ENCODE measurements at regions not wholly inside any gene's neighbourhood (a gene's known extent, or its start where the extent isn't known, plus 50 kb on each side); places are given as distances from the start of the nearest gene placed in this dataset.

DNA sequence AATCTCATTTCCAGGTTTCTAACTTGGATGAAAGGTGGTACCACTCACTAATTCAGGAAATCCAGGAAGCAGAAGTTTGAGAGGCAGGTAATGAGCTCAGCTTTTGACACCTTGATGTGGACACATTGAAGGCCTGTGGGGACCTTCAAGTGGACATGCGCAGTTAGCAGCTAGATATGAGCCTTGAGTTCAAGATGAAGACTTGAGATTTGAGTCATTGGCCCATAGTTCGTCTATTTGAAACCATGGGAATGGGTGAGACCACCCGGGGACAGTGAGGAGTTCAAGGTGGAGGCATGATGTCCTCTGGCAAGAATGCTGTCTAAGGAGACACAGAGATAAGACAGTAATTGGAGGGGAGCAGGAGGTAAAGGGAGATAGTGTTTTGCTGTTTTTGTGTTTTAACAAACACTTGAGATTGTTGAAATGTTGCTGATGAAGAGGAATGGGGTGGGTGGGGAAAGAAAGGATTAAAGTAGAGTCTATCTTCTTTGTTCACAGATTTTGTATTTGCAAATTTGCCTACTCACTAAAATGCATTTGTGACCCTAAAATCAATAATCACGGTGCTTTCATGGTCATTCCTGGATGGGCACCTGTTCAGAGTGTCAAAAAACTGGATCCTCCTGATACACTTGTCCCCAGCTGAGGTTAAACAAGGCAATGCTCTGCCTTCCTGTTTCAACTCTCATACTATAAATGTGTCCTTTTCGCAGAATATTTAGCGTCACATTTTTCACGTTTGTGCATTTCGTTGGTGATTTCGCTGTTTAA, 69.5 kb upstream of the PLXNC1 start:
- intact Hi-C loops (cut with DNase I, micrococcal nuclease), result no loop called here
- DNase-seq, result no peak
- no peak for ATAC-seq

DNA sequence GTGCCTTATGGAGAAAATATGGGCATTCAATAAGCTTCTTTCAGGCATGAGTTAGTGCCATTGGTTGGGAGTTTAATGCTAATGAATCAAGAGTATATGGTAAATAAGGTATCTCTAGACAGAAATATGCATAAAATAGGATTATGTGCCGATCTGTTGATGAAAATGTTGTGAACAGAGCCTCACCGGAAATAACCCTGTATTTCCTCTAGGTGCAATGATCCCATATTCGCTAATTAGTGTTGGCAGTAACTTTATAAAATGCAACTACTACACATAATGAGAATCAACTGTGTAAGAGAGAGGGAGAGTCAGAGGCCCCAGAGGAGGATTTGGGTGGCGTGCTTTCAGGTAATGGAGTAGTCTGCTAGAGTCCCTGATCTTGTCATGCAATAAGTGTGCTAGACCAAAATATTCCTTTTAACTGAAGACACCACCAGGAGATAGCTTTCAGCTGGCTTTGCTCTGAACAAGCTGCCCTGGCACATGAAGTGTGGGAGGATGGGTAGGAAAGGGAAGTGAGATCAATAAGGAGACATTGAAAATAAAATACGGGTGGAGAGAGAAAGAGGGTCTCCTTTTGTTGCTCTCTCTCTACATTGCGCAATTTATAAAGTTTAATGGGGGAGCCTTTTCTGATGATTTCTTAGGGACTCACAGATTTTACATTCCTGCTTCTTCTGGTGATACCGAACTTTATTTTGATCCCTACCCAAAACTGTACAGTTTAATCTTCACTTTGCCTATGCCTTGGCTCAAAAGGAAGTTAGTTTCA, 68.6 kb upstream of the PLXNC1 start:
- intact Hi-C loops (cut with DNase I, micrococcal nuclease), result no loop called here
- ATAC-seq (no peak), DNase-seq (no peak)

DNA sequence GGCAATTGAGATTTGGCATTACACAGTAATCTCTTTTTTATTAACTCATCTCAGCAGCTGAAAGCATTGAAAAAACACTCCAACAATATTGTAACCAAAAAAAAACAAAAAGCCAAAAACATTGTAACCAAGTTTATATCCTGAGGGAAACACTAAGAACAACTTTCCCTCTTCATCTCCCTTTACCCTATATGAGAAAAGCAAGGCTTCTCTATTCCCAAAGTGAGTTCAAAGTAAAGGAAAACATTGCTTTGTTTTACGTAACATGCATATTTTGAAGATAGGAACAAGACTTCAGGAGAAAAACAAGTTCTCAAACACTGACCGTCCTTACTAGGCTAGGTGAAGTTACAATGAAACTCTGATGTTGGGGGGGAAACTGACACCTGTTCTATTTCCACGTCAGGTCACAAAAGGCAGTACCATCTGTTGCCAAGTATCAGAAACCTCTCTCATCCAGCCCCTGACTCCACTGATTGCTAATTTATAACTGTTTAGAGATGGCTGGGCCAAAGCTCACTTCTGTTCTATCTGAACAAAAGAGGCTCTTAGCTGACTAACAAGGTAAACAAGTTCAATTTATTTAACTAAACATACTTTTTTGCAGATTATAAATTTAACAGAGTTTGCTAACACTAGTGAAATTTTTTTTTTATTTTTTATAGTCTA, 67.9 kb upstream of the PLXNC1 start:
- DNase-seq (no peak), ATAC-seq (no peak)
- intact Hi-C loops (cut with DNase I, micrococcal nuclease), result no loop called here

DNA sequence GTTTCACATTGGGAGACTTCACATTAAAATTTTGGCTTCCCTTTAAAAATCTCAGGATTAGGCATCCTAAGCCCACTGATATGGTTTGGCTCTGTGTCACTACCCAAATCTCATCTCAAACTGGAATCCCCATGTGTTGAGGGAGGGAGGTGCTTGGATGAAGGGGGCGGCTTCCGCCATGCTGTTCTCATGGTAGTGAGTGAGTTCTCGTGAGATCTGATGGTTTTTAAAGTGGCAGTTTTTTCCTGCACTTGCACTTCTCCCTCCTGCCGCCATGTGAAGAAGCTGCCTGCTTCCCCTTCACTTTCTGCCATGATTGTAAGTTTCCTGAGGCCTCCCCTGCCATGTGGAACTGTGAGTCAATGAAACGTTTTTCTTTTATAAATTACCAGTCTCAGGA, 65.7 kb upstream of the PLXNC1 start:
- ATAC-seq (no peak), DNase-seq (no peak)
- intact Hi-C loops (cut with DNase I, micrococcal nuclease), result no loop called here

DNA sequence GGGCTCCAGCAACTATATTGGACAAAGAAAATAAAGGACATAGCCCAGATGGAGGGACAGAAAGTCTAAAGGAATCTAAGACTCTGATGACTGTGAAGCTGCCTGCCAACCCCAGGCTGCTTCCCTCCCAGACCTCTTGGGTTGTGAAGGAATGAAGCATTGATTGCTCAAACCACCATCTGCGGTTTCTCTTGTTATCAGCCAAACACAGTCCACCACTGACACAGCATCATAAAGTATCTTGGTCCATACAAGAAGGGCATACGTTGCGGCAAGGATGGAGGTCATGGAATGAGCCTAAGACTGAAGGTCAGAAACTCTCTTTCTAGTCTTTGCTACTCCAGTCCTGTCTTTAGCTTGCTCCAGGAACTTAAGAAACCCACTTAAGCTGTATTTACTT, 58.5 kb upstream of the PLXNC1 start:
- ATAC-seq, result no peak
- no peak for DNase-seq
- intact Hi-C loops (cut with DNase I, micrococcal nuclease), result no loop called here

DNA sequence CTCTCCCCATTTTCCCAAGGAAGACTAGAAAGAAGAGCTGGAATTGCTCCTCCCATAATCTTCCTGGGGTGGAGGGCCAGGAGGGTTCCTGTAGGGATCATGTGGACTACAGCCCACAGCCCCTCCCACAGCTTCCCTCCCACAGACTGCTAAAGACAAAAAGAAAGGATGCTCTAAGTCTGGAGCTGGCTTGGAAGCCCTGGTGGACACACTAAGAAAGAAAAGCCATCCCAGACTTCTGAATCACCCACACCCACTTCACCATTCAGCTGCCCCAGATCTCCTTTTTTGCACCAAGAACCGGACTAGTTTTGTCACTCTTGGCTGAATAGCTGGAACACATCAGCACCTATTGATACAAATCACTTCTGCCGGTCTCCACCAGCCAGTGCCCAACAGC, 56.8 kb upstream of the PLXNC1 start:
- DNase-seq, result no peak
- ATAC-seq, result no peak
- intact Hi-C loops (cut with DNase I, micrococcal nuclease), result no loop called here

DNA sequence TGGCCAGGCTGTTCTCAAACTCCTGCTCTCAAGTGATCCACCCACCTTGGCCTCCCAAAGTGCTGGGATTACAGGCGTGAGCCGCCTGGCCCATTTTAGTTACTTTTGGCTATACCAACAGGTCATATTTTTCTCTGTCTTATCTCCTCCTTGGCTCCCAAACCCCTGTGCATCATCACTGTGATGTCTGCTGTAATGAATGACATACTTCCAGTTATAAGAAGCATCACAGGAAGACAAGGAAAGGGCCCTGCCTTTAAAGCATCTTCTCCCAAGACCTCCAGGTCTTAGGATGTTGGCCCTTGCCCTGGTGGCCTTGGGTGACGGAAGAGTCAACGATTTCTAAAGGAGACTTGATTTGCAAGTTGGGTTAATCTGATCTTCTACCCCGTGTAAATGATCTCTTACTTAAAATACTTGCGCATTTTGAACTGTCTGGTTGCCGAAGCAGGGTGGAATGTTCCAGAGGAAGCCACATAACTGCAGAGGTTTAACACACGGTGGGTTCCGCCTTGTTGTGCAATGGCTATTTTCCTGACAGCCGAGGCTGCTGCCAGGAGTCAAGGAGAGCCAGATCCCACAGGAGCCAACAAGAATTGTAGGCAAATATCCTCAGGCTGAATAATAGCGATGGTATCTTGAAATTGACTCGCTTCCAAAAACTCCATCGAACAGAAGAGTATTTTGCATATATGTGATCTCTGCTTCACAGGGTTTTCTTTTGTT, 55.7 kb upstream of the PLXNC1 start:
- intact Hi-C loops (cut with DNase I, micrococcal nuclease), result no loop called here
- ATAC-seq (no peak), DNase-seq (no peak)

DNA sequence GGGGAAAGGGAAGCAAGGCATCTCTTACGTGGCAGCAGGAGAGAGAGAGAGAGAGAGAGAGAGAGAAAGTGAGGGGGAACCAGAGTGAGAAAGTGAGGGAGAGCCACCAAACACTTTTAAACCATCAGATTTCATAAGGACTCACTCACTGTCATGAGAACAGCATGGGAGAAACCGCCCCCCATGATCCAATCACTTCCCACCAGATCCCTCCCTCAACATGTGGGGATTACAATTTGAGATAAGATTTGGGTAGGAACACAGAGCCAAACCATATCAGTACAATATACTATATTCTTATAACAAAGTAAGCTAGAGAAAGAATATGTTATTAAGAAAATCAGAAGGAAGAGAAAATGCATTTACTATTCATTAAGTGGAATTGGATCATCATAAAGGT, 53.7 kb upstream of the PLXNC1 start:
- ATAC-seq (no peak), DNase-seq (no peak)
- intact Hi-C loops (cut with DNase I, micrococcal nuclease), result no loop called here

DNA sequence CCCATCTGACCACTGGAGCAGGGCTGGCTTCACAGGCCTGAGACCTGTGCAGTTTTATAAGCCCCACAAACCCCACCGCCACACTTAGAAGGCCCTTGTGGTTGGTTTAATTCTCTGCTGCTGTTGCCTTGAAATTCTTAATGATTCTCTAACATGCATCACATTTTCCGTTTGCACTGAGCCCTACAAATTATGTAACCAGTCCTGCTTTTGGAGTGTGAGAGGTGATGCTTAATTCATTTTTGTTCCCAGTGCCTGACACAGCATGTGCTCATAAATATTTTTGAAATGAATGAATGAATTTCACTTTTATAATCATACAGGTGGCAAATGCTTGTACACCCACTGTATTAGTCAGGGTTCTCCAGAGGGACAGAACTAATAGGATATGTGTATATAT, 52.8 kb upstream of the PLXNC1 start:
- DNase-seq (no peak), ATAC-seq (no peak)
- intact Hi-C loops (cut with DNase I, micrococcal nuclease), result no loop called here

DNA sequence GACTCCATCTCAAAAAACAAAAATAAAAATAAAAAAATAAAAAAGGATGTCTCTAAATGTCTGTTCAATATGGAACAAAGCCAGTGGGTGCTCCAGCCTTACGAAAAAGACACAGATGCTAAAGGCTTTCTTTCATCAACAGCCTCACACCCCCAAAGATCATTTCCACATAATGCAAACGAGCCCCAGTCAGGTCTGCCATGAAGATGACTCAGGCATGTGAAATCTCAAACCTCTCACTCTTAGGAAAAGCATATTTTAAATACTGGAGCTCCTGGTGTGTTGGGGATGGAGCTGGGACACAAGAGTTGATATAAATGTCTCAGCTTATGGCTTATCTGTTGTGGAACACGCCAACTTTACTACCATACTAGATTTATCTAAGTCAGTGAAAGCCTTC, 49.9 kb upstream of the PLXNC1 start:
- DNase-seq, result no peak
- no peak for ATAC-seq
- intact Hi-C loops (cut with DNase I, micrococcal nuclease), result no loop called here
